Dedifferentiated amniotic fluid mesenchymal stem cell (primary cell): ENCODE measurements at regions not wholly inside any gene's neighbourhood (a gene's known extent, or its start where the extent isn't known, plus 50 kb on each side); places are given as distances from the start of the nearest gene placed in this dataset.
"Not testable (repeated sequence)": the region's sequence is repeated elsewhere in the genome, so short reads cannot be mapped to it uniquely, and the experiment has no call there.

Experiments used
- DNase-seq: peaks from one replicate; pipeline ENCODE4 v3.0.0-alpha.2; 2016; ENCODE audit errors: extremely low spot score

DNA sequence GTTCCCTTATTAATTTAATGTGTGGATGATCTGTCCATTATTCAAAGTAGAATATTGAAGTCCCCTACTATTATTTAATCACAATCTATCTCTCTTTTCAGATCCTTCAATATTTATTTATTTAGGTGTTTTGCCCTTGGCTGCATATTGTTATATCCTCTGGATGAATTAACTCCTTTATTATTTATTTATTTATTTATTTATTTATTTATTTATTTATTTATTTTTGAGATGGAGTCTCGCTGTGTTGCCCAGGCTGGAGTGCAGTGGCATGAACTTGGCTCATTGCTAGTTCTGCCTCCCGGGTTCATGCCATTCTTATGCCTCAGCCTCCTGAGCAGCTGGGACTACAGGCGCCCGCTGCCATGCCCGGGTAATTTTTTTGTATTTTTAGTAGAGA is 776.6 kb upstream of the NXPH2 start:
- no peak for DNase-seq

DNA sequence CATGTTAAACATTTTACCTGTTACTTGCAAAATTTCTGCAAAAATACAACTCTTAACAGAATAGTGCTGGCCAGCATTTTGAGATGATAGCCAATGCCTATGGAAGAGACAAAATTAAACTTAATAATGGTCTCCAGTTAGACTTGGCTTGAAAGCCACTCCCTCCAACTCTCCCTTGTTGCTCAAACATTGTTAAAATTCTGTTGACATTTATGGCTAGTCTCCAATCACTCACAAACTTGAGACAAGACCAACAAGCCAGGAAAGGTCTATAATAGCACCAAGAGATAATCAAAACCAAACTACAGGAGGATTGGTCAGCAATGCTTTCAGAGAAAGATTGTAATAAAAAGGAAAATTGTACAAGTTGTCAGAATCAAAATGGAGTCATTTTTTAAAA is 770.7 kb upstream of the NXPH2 start:
- no peak for DNase-seq

DNA sequence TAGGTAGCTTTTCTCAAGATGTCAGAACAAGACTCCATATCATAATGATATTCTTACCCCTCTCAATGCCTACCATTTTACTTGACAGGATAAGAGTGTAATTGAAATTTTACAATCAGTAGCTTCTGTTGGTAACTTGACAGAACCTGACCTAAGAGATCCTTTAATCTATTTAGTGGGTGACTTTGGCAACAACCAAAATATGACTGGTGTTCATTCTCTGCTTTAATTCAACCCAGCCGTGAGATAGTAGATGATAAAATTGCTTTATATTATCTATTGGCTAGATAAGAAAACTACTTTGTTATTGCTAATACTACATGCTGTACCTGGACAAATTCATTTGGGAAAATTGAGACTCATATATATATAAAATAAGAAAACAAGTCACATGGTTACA is 770.2 kb upstream of the NXPH2 start:
- no peak for DNase-seq

DNA sequence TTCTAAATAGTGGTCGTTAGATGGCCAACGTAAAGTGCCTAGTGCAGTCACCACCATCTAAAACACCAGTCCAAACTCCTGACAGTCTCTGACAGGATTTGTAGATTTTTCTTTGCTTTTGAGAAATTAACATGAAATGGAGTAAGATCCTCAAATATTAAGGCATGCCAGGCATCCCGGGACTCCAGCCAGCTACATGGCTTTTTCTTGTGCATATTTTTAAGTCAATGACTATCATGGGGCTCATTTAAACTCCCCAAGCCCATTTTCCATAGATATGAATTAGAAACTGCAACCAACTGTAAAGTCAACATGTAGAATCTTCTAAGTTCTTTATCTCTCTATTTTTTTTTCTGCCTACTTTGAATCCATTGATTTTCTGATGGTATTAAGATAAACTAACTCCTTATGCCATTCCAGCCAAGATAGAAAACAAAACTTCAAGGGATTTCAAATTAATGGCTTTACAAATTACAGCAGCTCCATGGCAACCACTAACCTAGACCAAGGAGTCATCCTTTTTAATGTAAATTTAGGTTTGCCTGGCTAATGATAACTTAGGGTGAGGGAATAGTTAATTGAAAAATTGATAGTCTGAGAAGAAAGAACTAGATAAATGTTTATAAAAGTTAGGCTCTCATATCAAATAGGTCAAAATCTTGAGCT is 764.1 kb upstream of the NXPH2 start:
- DNase-seq, result no peak

DNA sequence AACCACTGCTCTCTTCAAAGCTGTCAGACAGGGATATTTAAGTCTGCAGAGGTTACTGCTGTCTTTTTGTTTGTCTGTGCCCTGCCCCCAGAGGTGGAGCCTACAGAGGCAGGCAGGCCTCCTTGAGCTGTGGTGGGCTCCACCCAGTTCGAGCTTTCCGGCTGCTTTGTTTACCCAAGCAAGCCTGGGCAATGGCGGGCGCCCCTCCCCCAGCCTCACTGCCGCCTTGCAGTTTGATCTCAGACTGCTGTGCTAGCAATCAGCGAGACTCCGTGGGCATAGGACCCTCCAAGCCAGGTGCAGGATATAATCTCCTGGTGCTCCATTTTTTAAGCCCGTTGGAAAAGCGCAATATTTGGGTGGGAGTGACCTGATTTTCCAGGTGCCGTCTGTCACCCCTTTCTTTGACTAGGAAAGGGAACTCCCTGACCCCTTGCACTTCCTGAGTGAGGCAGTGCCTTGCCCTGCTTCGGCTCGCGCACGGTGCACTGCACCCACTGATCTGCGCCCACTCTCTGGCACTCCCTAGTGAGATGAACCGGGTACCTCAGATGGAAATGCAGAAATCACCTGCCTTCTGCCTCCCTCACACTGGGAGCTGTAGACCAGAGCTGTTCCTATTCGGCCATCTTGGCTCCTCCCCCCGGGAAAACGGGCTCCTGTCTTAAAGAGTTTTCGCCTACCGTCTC is 758.3 kb upstream of the NXPH2 start:
- not testable (repeated sequence) for DNase-seq

DNA sequence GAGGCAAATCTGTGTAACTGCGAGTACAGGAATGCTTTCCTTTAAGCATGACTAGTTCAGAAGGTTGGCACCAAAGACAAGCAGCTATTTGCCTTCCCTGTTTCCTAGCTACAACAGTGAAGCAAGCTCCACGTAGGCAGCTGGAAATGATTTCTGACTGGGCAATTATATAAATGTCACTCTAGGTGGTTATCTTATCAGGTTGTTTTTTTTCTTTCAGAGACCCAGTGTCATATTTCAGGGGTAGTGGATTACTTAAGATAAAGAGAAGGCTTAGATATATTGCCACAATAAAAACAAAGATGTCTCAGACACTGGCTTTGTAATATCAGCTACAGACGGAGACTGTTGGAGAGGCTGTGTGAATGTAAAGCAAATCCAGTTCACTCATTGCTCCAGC is 748.9 kb upstream of the NXPH2 start:
- DNase-seq, result no peak

DNA sequence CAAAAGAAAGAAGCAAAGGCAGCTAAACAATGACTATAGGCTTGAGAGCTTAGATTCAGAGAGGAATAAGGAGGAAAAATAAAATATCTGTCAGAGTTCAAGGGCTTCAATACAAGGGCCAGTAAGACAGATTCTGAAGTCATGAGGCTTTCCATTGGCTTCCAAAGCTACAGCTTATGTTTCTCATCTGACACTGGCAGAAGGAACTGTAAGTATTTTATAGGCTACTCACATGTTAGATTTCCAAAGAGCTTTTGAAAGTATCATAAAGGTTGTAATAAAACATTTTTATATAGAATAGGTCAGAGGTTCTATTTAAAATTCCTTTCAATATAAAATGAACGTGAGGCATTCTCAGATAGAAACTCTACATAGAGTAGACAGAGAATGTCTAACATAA is 746.6 kb upstream of the NXPH2 start:
- no peak for DNase-seq

DNA sequence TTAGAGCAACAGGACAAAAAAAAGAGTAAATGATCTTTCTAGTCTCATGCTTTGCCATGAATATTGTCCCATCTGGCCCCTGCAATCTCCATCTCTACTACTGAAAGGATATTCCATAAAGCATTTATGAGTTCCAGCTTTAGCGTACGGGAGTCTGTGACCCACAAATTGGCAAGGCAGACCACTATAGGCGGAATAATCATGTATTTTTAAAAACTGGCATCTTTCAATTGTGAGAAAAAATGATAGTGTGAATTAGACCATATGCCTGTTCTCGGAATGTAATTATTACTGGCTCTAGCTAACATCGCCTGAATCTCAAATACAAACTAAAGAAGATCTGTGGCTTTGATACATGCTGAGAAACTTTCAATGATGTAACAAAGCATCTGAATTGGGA is 738.1 kb upstream of the NXPH2 start:
- no peak for DNase-seq

DNA sequence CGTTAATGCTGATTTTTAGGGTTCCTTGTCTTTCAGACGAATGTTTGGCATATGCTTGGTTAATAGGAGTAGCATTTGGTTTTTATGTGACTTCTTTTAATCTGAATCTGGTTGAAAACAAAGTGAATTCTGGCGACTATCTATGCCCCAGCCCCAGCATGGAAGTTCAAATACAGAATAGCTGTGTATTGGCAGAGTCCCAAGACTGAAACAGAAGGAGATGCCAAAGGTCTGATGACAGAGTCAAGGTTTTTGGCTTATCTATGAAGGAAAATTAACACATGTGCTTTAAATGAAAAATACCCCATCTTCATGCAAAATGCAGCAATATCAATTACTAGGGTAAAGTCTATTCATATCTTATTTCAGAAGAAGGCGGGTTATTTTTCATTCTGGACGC is 734.8 kb upstream of the NXPH2 start:
- DNase-seq, result no peak

DNA sequence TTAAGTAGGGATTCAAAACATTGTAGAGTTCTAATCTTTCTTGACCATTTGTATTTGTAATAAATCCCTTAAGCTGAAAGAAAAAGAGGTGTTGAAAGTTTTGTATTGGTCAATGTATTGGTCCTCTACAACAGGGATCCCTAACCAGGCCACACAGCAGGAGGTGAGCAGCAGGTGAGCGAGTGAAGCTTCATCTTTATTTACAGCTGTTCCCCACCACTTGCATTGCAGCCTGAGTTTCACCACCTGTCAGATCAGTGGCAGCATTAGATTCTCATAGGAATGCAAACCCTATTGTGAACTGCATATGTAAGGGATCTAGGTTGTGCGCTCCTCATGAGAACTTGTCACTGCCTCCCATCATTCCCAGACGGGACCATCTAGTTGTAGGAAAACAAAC is 715.7 kb upstream of the NXPH2 start:
- DNase-seq, result no peak

DNA sequence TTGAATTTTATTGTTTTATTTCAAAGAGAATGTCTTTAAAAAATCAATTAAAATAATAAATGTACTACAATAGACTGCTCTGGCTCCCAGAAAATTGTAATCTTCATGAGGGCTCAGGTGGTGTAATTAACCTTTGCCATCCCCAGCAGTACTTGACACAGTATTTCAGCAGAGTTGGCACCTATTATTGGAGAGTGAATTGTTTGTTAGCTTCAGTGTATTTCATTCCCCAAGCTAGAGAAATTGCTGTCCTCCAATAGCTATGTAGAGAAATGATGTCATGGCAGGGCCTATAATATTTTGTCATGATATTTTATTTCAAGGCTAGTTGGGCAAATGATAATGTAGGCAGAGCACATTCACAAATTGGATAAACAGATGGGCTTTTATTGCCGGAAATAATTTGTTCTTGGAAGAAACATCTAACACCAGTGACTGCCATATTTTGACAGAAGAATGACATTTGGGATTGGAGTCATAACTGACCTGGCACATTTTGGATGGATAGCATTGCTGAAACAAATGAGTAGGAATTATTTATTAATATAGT is 712.0 kb upstream of the NXPH2 start:
- no peak for DNase-seq

DNA sequence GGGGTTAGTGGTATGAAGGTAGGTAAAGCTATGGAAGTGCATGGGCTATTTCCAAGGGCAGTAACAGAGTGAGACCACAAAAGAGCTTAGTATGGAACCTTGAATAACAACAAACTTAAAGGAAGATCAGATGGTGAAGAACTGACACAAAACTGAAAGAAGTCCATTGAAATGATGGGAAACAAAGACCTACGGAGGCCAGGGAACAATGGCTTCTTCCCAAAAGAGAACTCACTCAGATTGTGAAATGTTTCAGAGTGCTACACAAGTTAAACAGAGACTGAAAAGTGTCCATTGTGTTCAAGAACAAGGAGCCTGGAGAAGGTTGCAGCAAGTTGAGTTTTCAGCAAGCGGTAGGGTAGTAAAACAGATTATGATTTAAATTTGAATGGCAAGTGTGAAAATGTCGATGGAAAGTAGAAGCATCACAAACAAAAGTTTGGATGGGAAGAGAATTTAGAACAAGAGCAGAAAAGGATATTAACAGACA is 700.0 kb upstream of the NXPH2 start:
- no peak for DNase-seq

DNA sequence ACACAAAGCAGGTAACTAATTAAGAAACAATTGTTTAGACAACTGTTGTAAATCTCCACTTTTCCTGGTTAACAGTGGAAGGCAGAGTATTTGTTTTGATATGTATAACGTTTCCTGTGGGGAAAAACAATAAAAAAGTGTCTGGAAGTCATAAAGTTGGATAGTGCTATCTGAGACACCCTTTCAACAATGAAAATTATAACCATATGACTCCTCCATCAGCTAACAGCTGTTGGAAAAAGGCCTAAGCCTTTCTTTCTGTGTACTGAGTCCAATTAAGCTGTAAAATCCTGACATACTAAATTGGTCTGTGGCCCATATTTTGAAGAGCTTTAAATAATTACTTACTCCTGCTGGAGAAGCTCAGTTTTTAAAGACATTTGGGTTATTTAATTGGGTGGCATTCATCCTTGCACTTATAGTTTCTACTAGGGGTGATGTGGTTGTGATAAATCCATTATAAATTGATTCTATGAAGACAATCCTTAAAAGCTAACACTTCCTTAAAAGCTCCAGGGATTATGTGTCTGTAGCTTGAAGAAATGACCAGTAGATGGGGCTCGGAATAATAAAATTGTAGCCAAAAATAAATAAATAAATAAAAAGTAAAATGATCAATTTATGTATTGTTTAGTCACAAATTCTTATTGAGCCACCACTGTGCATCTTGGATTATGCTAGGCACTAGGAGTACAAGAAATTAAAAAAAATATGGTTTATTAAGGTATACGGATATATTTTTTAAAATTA is 698.1 kb upstream of the NXPH2 start:
- no peak for DNase-seq

DNA sequence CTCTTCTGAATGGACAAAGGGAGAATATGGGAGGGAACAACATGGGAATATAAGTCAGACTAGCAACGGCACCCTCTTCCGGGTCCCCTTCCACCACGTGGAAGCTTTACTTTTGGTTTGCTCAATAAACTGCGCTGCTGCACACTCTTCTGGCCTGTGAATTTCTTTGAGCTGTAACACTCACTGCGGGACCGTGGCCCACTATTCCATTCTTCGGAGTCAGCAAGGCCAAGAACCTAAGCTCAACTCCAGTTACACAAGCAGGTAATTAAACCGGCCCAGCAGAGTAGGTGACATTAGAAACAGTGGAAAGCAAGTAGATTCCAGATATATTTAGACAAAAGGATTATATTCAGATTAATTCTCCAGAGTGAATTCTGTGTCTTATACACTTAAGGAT is 697.4 kb upstream of the NXPH2 start:
- DNase-seq, result no peak

DNA sequence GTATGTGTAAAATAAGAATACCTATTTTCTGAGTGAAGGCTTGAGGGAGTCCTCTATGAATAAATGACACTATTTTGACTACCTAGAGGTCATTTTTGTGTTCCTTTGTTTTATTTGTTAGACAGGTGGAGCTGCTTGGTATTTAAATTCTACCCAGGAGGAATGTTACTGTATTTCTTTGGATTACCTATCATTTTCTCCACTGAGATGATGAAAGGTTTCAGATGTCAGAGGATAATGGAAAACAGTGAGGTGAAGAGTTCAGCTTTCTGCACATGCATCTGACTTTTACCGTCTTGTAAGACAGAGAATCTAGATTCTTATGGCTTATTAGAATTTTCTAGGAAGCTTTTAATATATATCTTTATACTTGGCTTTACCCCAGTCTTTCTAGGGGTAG is 689.8 kb upstream of the NXPH2 start:
- DNase-seq, result no peak

DNA sequence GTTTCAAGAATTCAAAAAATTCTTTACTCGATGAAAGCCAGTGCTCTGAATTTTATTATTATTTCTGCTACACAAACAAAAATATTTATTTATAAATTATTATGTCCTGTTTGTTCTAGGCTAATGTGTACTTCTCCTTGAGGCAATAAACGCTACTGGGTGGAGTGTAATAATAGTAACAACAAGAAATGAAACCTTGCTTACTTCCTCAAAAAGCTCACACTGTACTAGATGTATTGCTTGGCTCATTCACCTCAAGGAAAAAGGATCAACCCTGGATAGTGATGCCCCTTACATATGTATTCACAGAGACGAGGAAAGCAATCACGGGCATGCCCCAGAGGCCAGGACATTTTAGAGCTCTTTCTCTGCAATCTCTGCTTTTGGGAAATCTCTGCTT is 685.6 kb upstream of the NXPH2 start:
- DNase-seq, result no peak

DNA sequence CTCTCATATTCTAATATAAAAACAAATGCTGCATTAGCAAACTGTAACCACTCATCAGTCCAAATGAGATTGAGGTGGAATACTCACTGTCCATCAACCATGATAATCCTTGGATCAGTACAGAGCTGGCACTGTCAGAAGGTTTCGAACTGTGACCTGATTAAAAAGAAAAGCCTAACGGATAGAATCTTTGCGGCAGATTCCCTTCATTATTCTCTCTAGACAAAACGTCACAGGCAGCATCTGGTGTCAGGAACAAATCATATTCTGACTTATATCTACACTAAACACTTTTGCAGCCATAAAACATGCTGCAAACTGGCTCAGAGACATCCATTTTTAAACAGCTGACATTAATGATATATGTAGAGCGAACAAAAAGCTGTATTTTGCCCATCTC is 677.7 kb upstream of the NXPH2 start:
- no peak for DNase-seq

DNA sequence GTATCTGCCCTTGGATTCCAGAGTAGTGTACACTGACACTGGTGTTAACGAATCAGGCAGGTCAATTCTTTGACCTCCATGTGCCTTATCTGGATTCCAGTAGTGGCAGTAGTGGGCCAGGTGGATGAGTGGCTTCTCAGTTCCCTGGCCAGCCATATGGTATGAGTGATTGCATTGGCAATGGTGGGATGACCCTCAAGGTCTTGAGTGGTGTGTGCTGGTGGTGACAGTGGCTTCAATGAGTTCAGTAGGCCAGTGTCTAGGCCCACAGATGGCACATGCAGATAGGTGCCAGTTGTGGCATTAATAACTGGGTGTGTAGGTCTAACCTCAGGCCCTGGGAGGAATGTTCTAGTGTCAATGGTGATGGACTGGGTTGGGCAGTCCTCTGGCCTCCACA is 674.1 kb upstream of the NXPH2 start:
- no peak for DNase-seq

DNA sequence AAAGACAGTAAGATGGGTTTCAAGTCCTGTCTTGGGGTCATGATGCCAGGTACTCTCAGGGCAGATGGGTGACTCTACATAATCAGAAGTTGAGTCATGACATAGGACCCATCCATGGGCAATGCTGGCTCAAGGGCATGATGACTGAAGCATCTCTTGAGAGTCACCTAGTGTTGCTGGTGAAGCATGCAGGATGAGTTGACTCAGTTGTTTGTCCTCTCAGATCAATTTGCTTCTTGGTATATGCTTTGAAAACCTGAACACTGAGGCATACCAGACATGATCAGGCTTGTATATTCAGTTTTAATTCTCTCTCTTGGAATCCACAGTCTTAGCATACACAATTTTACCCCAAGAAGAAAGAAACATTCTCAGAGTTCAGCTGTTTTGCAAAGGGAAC is 658.9 kb upstream of the NXPH2 start:
- no peak for DNase-seq

DNA sequence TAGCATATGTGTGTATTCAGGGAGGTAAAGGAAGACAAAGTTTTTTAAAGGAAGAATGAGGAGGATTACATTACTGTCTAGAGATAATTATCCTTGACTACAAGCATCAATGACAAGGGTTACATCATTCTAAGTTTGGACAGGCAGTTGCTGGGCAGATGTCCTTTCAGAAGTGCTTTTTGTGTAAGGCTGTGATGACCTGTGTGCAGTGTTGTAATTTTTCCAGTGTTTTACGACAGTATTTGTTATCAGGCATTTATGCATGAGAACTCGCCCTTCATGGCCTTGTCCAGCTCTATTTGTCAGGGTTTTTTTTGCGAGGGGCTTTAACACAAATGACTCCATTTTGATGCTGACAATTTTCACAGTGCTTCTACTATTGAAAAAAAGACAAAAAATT is 658.3 kb upstream of the NXPH2 start:
- no peak for DNase-seq

DNA sequence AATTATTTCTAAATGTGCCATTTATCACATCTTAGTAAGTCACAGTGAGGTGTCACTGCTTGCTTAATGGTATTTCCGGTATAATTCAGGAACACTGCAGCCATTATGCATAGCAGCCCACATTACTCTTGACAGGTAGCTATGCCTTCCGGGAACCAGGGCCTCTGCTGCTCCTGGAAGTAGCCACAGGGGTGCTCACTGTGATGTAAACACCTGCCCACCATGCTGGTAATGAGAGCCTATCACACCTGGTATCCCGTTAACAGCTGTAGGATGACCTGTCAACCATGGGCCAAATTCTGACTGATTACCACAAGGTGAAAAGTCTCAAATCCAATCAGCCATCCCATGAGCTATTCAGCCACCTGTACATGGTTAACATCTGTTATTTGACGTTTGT is 647.0 kb upstream of the NXPH2 start:
- DNase-seq, result no peak

DNA sequence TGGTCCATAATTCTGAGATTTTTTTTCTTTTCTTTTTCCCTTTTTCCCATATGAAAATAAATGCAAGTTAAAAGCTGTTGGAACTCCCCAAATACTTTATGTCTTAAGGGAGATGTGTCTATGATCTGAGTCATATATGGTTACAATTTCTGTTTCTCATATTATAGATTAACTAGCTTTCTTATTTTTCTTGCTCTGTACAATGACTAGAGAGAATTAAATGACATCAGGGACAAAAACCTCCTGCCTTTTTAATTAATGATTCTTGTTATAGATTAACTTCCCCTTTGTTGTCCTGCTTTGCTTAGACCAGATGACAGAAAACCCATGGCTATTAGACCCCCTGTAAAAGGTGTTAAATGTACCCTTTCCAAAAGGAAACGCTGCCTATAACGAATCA is 643.9 kb upstream of the NXPH2 start:
- DNase-seq, result no peak

DNA sequence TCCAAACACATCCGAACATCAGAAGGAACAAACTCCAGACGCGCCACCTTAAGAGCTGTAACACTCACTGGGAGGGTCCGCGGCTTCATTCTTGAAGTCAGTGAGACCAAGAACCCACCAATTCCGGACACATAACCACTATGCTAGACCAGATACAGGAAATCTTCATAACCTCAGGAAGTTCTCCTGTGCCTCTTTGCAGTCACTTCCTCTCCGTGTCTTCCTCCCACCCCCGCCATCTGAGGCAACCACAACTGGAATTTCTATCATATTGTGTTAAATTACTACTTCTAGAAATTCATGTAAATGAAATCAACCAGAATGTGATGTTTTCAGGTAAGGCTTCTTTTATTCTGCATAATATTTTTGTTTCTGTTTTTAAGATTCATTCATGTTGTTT is 631.0 kb upstream of the NXPH2 start:
- no peak for DNase-seq
